IMR-90 (cell line): ENCODE measurements at regions not wholly inside any gene's neighbourhood (a gene's known extent, or its start where the extent isn't known, plus 50 kb on each side); places are given as distances from the start of the nearest gene placed in this dataset.

Source experiments
- CEBPB ChIP-seq: IDR thresholded peaks from 2 replicates; pipeline ENCODE4 v1.6.1; 2012; ENCODE audit warnings: low read depth, low read length, improper control_type of control experiment
- CTCF ChIP-seq: conservative IDR thresholded peaks from 2 replicates; pipeline ENCODE4 v1.5.1; 2012; ENCODE audit warnings: mild to moderate bottlenecking, low read depth, low read length, improper control_type of control experiment
- ELK1 ChIP-seq: fragments of 150-350 bp; IDR thresholded peaks from 2 replicates; pipeline ENCODE4 v1.6.1; 2016; ENCODE audit warnings: low read depth, mild to moderate bottlenecking, low read length, moderate library complexity, borderline replicate concordance
- FOS ChIP-seq: fragments of 150-350 bp; IDR thresholded peaks from 2 replicates; pipeline ENCODE4 v1.6.1; 2016; ENCODE audit warnings: low read depth, low read length
- MAFK ChIP-seq: IDR thresholded peaks from 2 replicates; pipeline ENCODE4 v1.6.1; 2012; ENCODE audit warnings: low read depth, low read length, improper control_type of control experiment
- MXI1 ChIP-seq: IDR thresholded peaks from 2 replicates; pipeline ENCODE4 v1.6.1; 2012; ENCODE audit warnings: low read depth, mild to moderate bottlenecking, low read length, moderate library complexity, borderline replicate concordance
- POLR2A ChIP-seq: IDR thresholded peaks from 2 replicates; pipeline ENCODE4 v1.6.1; 2012; ENCODE audit warnings: mild to moderate bottlenecking, low read depth, low read length
- RAD21 ChIP-seq: IDR thresholded peaks from 2 replicates; pipeline ENCODE4 v1.6.1; 2012; ENCODE audit warnings: low read length, improper control_type of control experiment
- SMC3 ChIP-seq: fragments of 150-350 bp; IDR thresholded peaks from 2 replicates; pipeline ENCODE4 v1.6.1; 2016; ENCODE audit warnings: low read depth, mild to moderate bottlenecking, antibody characterized with exemption, low read length, moderate library complexity
- USF2 ChIP-seq: fragments of 150-350 bp; IDR thresholded peaks from 2 replicates; pipeline ENCODE4 v1.6.1; 2017; ENCODE audit warnings: mild to moderate bottlenecking, antibody characterized with exemption, low read length, low read depth

GRCh38 chr3:74814181-74814580 is 199.7 kb upstream of the CNTN3 start:
- TF ChIP-seq CTCF, result no peak
- no peak for TF ChIP-seq SMC3
- no peak for TF ChIP-seq USF2
- no peak for TF ChIP-seq POLR2A
- TF ChIP-seq CEBPB, result no peak
- TF ChIP-seq RAD21, result no peak
- no peak for TF ChIP-seq ELK1
- TF ChIP-seq MXI1, result no peak
- no peak for TF ChIP-seq MAFK
- TF ChIP-seq FOS, result no peak
